GM21723 (cell line): ENCODE measurements at regions not wholly inside any gene's neighbourhood (a gene's known extent, or its start where the extent isn't known, plus 50 kb on each side); places are given as distances from the start of the nearest gene placed in this dataset.
"Not testable (repeated sequence)": the region's sequence is repeated elsewhere in the genome, so short reads cannot be mapped to it uniquely, and the experiment has no call there.

Experiments used
- ATAC-seq: cut with Tn5 transposase; IDR thresholded peaks from one replicate; pipeline ENCODE4 v1.9.1; 2021; ENCODE audit warnings: mild to moderate bottlenecking, moderate library complexity; ENCODE audit not compliant: unreplicated experiment

- ATAC-seq = not testable (repeated sequence)
Measured at GRCh38 chr1:120657804-120658203, 65.9 kb upstream of the NBPF26 start.

DNA sequence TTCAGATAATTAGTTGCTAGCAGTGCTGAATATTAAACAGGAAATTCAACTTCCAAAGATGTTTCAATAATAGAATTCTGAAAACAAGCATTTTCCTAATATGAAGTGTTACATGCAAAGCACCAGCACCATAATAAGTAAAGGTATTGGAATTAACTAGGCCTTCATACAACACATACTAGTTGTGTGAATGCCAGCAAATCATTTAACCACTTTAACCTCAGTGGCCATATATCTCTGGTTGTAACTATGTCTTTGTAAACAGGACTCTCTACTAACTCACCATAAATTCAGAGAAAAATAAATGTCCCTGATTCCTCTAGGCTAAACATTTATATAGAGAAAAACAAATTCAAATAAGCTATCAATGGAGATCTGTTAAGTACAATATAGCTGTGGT is 65.1 kb upstream of the NBPF26 start:
- not testable (repeated sequence) for ATAC-seq

- ATAC-seq = not testable (repeated sequence)
Measured at GRCh38 chr1:120659133-120659532, 64.6 kb upstream of the NBPF26 start.

DNA sequence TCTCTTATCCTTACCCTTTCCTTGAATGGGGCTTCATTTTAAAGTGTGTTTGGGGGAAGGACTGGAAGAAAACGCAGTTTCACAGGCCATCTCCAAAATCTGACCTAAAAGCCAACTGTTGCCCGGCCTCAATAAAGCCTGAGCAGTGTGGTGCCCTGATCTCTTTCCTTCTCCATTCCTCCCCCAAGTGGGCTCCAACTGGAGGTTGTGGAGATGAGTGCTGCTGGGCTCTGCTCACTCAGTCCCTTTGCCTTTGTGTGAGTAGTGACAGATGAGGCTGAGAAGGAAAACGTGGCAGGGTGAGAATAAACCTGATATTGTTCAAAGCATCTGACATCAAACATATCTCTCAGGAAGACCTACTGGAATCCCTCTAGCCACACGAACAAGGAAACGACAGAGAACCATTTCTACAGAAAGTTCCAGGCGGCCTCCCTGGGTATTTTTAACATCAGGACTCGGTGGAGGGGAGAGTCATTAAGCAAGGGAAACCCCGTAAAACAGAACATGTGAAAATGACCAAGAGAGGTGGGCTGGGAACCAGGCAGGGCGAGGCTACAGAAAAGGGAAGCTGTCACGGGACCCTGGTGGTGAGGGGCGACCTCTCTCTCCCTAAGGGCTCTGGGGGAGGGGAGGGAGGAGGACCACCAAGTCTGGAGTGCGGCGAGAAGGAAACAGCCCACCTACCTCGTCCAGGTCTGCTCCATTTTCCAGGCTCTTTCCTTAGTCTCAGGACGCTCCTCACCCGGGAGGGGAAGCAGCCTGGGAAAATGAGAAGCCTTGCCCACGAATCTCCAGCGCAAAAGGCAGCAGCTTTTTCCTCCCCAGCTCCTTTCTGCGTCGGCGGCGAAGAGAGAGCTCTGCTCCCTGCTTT is 59.1 kb upstream of the NBPF26 start:
- not testable (repeated sequence) for ATAC-seq

DNA sequence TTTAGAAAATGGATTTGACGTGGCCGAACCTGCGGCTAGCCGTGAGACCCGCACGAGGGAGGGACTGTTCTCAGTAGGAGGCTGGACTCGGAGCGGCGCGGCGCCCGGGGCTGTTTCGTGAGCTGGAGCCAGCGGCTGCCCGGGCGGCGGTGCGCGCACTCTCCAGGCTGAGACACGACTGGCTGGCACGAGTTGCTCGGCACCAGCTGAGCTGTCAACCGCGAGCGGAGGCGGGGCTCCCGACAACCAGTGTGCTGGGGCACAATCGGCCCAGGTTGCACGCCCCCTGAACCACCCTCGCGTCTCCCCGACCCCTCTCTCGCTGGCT is 58.5 kb upstream of the NBPF26 start:
- not testable (repeated sequence) for ATAC-seq

GRCh38 chr1:120668187-120668586 is 55.6 kb upstream of the NBPF26 start:
- not testable (repeated sequence) for ATAC-seq
